ENCODE measurements at regions not wholly inside any gene's neighbourhood (a gene's known extent, or its start where the extent isn't known, plus 50 kb on each side); places are given as distances from the start of the nearest gene placed in this dataset.

- TF ChIP-seq, protein P1, sequence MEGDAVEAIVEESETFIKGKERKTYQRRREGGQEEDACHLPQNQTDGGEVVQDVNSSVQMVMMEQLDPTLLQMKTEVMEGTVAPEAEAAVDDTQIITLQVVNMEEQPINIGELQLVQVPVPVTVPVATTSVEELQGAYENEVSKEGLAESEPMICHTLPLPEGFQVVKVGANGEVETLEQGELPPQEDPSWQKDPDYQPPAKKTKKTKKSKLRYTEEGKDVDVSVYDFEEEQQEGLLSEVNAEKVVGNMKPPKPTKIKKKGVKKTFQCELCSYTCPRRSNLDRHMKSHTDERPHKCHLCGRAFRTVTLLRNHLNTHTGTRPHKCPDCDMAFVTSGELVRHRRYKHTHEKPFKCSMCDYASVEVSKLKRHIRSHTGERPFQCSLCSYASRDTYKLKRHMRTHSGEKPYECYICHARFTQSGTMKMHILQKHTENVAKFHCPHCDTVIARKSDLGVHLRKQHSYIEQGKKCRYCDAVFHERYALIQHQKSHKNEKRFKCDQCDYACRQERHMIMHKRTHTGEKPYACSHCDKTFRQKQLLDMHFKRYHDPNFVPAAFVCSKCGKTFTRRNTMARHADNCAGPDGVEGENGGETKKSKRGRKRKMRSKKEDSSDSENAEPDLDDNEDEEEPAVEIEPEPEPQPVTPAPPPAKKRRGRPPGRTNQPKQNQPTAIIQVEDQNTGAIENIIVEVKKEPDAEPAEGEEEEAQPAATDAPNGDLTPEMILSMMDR (IDR thresholded peaks at IDR 0.05; ENCODE audit: poor library complexity, severe bottlenecking): no peak
- TF ChIP-seq MXI1 (conservative IDR thresholded peaks at IDR 0.05; ENCODE audit: poor library complexity, severe bottlenecking): no peak
Measured at GRCh38 chr1:198437332-198437731, 103.1 kb downstream of the ATP6V1G3 start.
